Activated naive CD4-positive, alpha-beta T cell treated with anti-CD3 and anti-CD28 coated beads, Interleukin-2, amount 50 U/mL, for 24 hours (primary cell): ENCODE measurements at regions not wholly inside any gene's neighbourhood (a gene's known extent, or its start where the extent isn't known, plus 50 kb on each side); places are given as distances from the start of the nearest gene placed in this dataset.

ENCODE experiments used
- H3K27ac Mint-ChIP-seq: one replicate; pipeline ENCODE4 v1.8.0; 2021; ENCODE audit warnings: mild to moderate bottlenecking, mixed read lengths
- H3K27me3 Mint-ChIP-seq: one replicate; pipeline ENCODE4 v1.8.0; 2021; ENCODE audit warnings: mixed read lengths
- H3K36me3 Mint-ChIP-seq: one replicate; pipeline ENCODE4 v1.8.0; 2021; ENCODE audit warnings: mixed read lengths
- H3K4me1 Mint-ChIP-seq: one replicate; pipeline ENCODE4 v1.8.0; 2021; ENCODE audit warnings: mixed read lengths
- H3K4me3 Mint-ChIP-seq: one replicate; pipeline ENCODE4 v1.8.0; 2021; ENCODE audit warnings: mild to moderate bottlenecking, mixed read lengths
- H3K9me3 Mint-ChIP-seq: one replicate; pipeline ENCODE4 v1.8.0; 2021; ENCODE audit warnings: mixed read lengths

GRCh38 chr6:97669191-97670031 is 386.4 kb upstream of the MMS22L start:
- Mint-ChIP-seq H3K4me1 (no peaks in the 10 kb centered on the region), H3K27ac (no peak overlapping the region), H3K27me3 (no peaks in the 10 kb centered on the region), H3K36me3 (no peaks in the 10 kb centered on the region), H3K4me3 (no peak overlapping the region), H3K9me3 (no peaks in the 10 kb centered on the region)

GRCh38 chr6:97674802-97675201 is 391.8 kb upstream of the MMS22L start:
- no peaks in the 10 kb centered on the region for H3K36me3 Mint-ChIP-seq
- no peaks in the 10 kb centered on the region for H3K9me3 Mint-ChIP-seq
- no peak overlapping the region for H3K27ac Mint-ChIP-seq
- no peak overlapping the region for H3K4me3 Mint-ChIP-seq
- no peaks in the 10 kb centered on the region for H3K27me3 Mint-ChIP-seq
- H3K4me1 Mint-ChIP-seq: no peaks in the 10 kb centered on the region

- Mint-ChIP-seq H3K9me3 (no peaks in the 10 kb centered on the region), H3K4me3 (no peak overlapping the region), H3K27ac (no peak overlapping the region), H3K27me3 (no peaks in the 10 kb centered on the region), H3K36me3 (no peaks in the 10 kb centered on the region), H3K4me1 (no peaks in the 10 kb centered on the region)
These were observed 394.6 kb upstream of the MMS22L start for GRCh38 chr6:97677626-97678025.

- H3K4me1 Mint-ChIP-seq: no peaks in the 10 kb centered on the region
- no peak overlapping the region for H3K4me3 Mint-ChIP-seq
- no peaks in the 10 kb centered on the region for H3K9me3 Mint-ChIP-seq
- no peaks in the 10 kb centered on the region for H3K36me3 Mint-ChIP-seq
- H3K27ac Mint-ChIP-seq: no peak overlapping the region
- H3K27me3 Mint-ChIP-seq: no peaks in the 10 kb centered on the region
These were observed 404.9 kb upstream of the MMS22L start for GRCh38 chr6:97687916-97688315.

GRCh38 chr6:97689078-97689754 is 406.2 kb upstream of the MMS22L start:
- H3K27ac Mint-ChIP-seq: no peak overlapping the region
- H3K4me3 Mint-ChIP-seq: no peak overlapping the region
- no peaks in the 10 kb centered on the region for H3K9me3 Mint-ChIP-seq
- no peaks in the 10 kb centered on the region for H3K4me1 Mint-ChIP-seq
- no peaks in the 10 kb centered on the region for H3K27me3 Mint-ChIP-seq
- H3K36me3 Mint-ChIP-seq: no peaks in the 10 kb centered on the region

GRCh38 chr6:97697456-97697855 is 414.4 kb upstream of the MMS22L start:
- Mint-ChIP-seq H3K27ac (no peak overlapping the region), H3K4me3 (no peak overlapping the region), H3K27me3 (no peaks in the 10 kb centered on the region)

GRCh38 chr6:97701801-97702200 is 418.8 kb upstream of the MMS22L start:
- H3K27me3 Mint-ChIP-seq: no peaks in the 10 kb centered on the region
- no peaks in the 10 kb centered on the region for H3K9me3 Mint-ChIP-seq

More at GRCh38 chr6:97697456-97697855, 414.4 kb upstream of the MMS22L start:
- Mint-ChIP-seq H3K36me3 (no peaks in the 10 kb centered on the region), H3K9me3 (no peaks in the 10 kb centered on the region), H3K4me1 (no peaks in the 10 kb centered on the region)

GRCh38 chr6:97702248-97702647 is 419.2 kb upstream of the MMS22L start:
- Mint-ChIP-seq H3K4me3 (no peak overlapping the region), H3K27ac (no peak overlapping the region), H3K9me3 (no peaks in the 10 kb centered on the region), H3K27me3 (no peaks in the 10 kb centered on the region), H3K4me1 (no peaks in the 10 kb centered on the region), H3K36me3 (no peaks in the 10 kb centered on the region)

More at GRCh38 chr6:97701801-97702200, 418.8 kb upstream of the MMS22L start:
- H3K4me3 Mint-ChIP-seq: no peak overlapping the region
- H3K27ac Mint-ChIP-seq: no peak overlapping the region
- H3K36me3 Mint-ChIP-seq: no peaks in the 10 kb centered on the region
- no peaks in the 10 kb centered on the region for H3K4me1 Mint-ChIP-seq

- no peak overlapping the region for H3K27ac Mint-ChIP-seq
- H3K4me3 Mint-ChIP-seq: no peak overlapping the region
- H3K4me1 Mint-ChIP-seq: no peaks in the 10 kb centered on the region
- no peaks in the 10 kb centered on the region for H3K27me3 Mint-ChIP-seq
- H3K36me3 Mint-ChIP-seq: no peaks in the 10 kb centered on the region
- H3K9me3 Mint-ChIP-seq: no peaks in the 10 kb centered on the region
These were observed 420.6 kb upstream of the MMS22L start for GRCh38 chr6:97703661-97704060.

- H3K27ac Mint-ChIP-seq: no peak overlapping the region
- no peak overlapping the region for H3K4me3 Mint-ChIP-seq
- H3K9me3 Mint-ChIP-seq: no peaks in the 10 kb centered on the region
- H3K4me1 Mint-ChIP-seq: no peaks in the 10 kb centered on the region
- H3K27me3 Mint-ChIP-seq: no peaks in the 10 kb centered on the region
- no peaks in the 10 kb centered on the region for H3K36me3 Mint-ChIP-seq
These were observed 422.6 kb upstream of the MMS22L start for GRCh38 chr6:97705568-97705967.

- H3K36me3 Mint-ChIP-seq: no peaks in the 10 kb centered on the region
- H3K27ac Mint-ChIP-seq: no peak overlapping the region
- no peak overlapping the region for H3K4me3 Mint-ChIP-seq
- peaks cover 6% of the 10 kb centered on the region for H3K9me3 Mint-ChIP-seq
- no peaks in the 10 kb centered on the region for H3K27me3 Mint-ChIP-seq
- H3K4me1 Mint-ChIP-seq: no peaks in the 10 kb centered on the region
These were observed 429.7 kb upstream of the MMS22L start for GRCh38 chr6:97712751-97713150.

GRCh38 chr6:97714772-97715171 is 431.8 kb upstream of the MMS22L start:
- Mint-ChIP-seq H3K9me3 (peaks cover 6% of the 10 kb centered on the region), H3K27ac (no peak overlapping the region), H3K4me1 (no peaks in the 10 kb centered on the region), H3K4me3 (no peak overlapping the region), H3K27me3 (no peaks in the 10 kb centered on the region), H3K36me3 (no peaks in the 10 kb centered on the region)

GRCh38 chr6:97717086-97717485 is 434.1 kb upstream of the MMS22L start:
- no peaks in the 10 kb centered on the region for H3K4me1 Mint-ChIP-seq
- no peak overlapping the region for H3K27ac Mint-ChIP-seq
- H3K9me3 Mint-ChIP-seq: peaks cover 6% of the 10 kb centered on the region
- H3K27me3 Mint-ChIP-seq: no peaks in the 10 kb centered on the region
- no peak overlapping the region for H3K4me3 Mint-ChIP-seq
- no peaks in the 10 kb centered on the region for H3K36me3 Mint-ChIP-seq

- Mint-ChIP-seq H3K27ac (no peak overlapping the region), H3K9me3 (no peaks in the 10 kb centered on the region), H3K36me3 (no peaks in the 10 kb centered on the region), H3K4me3 (no peak overlapping the region), H3K27me3 (no peaks in the 10 kb centered on the region), H3K4me1 (no peaks in the 10 kb centered on the region)
These were observed 443.4 kb upstream of the MMS22L start for GRCh38 chr6:97726378-97726777.

GRCh38 chr6:97732045-97732444 is 449.0 kb upstream of the MMS22L start:
- Mint-ChIP-seq H3K9me3 (no peaks in the 10 kb centered on the region), H3K27me3 (no peaks in the 10 kb centered on the region), H3K4me3 (no peak overlapping the region), H3K27ac (no peak overlapping the region), H3K4me1 (no peaks in the 10 kb centered on the region), H3K36me3 (no peaks in the 10 kb centered on the region)

- Mint-ChIP-seq H3K9me3 (no peaks in the 10 kb centered on the region), H3K27ac (no peak overlapping the region), H3K27me3 (no peaks in the 10 kb centered on the region), H3K36me3 (no peaks in the 10 kb centered on the region), H3K4me3 (no peak overlapping the region), H3K4me1 (no peaks in the 10 kb centered on the region)
These were observed 474.6 kb upstream of the MMS22L start for GRCh38 chr6:97757575-97757974.
